Osteocyte (in vitro differentiated cells): ENCODE measurements at regions not wholly inside any gene's neighbourhood (a gene's known extent, or its start where the extent isn't known, plus 50 kb on each side); places are given as distances from the start of the nearest gene placed in this dataset.
A peak's percentile ranks its signal among the peaks of the same experiment; 100 is the strongest.

ENCODE experiments used
- DNase-seq: peaks from one replicate; pipeline ENCODE4 v3.0.0; 2021; ENCODE audit warnings: mixed read lengths; ENCODE audit not compliant: unreplicated experiment; ENCODE audit errors: extremely low spot score
- H3K27ac Mint-ChIP-seq: one replicate; pipeline ENCODE4 v1.8.0; 2021; ENCODE audit warnings: mild to moderate bottlenecking, mixed read lengths; ENCODE audit not compliant: unreplicated experiment
- H3K27me3 Mint-ChIP-seq: one replicate; pipeline ENCODE4 v1.8.0; 2021; ENCODE audit warnings: mixed read lengths; ENCODE audit not compliant: unreplicated experiment
- H3K36me3 Mint-ChIP-seq: one replicate; pipeline ENCODE4 v1.8.0; 2021; ENCODE audit warnings: mixed read lengths; ENCODE audit not compliant: unreplicated experiment
- H3K4me1 Mint-ChIP-seq: one replicate; pipeline ENCODE4 v1.8.0; 2021; ENCODE audit warnings: mixed read lengths; ENCODE audit not compliant: unreplicated experiment
- H3K4me3 Mint-ChIP-seq: one replicate; pipeline ENCODE4 v1.8.0; 2021; ENCODE audit warnings: mild to moderate bottlenecking, moderate library complexity, mixed read lengths; ENCODE audit not compliant: unreplicated experiment
- H3K9me3 Mint-ChIP-seq: one replicate; pipeline ENCODE4 v1.8.0; 2021; ENCODE audit warnings: mixed read lengths; ENCODE audit not compliant: unreplicated experiment
- TF ChIP-seq, protein P1 (sequence below): fragments of 200-600 bp; sonication (generic); IDR thresholded peaks from 2 replicates; pipeline ENCODE4 v1.5.0; 2021; ENCODE audit warnings: antibody characterized with exemption, mild to moderate bottlenecking, moderate library complexity

DNA sequence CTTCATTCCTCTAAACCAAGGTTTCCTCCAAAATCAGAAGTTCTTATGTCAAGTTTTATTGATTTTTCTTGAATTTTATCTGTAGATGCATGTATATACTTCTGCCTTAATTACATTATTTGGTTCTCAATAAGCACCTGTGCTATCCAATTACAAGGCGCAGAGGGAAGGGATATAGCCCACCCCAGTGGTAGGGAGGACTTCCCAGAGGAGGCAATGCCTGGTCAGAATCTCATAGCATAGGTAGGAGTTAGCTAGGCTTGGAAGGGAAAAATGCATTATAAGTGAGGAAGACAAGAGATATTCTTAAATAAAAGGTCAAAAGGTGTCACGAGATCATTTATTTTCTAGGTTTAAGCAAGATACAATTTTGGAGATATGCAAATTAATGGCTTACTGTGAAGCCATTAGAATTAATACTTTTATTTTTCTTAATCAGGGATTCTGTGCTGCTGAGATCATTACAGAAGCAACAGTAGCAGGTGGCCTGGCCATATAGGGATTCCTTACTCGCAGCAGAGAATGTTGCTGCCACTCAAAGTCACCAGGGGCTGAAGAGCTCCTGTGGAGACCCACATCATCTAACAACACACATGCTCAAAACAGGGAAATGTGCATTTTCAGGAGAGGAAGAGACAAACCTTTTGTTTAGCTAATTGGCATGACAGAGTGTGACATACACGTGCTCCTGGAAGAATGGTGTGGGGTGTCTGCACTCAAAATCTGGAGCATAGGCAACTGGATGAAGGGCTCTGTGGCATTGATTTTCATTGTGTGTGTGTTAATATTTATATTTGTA is 178.3 kb downstream of the ATG4C start:
- TF ChIP-seq, protein P1, sequence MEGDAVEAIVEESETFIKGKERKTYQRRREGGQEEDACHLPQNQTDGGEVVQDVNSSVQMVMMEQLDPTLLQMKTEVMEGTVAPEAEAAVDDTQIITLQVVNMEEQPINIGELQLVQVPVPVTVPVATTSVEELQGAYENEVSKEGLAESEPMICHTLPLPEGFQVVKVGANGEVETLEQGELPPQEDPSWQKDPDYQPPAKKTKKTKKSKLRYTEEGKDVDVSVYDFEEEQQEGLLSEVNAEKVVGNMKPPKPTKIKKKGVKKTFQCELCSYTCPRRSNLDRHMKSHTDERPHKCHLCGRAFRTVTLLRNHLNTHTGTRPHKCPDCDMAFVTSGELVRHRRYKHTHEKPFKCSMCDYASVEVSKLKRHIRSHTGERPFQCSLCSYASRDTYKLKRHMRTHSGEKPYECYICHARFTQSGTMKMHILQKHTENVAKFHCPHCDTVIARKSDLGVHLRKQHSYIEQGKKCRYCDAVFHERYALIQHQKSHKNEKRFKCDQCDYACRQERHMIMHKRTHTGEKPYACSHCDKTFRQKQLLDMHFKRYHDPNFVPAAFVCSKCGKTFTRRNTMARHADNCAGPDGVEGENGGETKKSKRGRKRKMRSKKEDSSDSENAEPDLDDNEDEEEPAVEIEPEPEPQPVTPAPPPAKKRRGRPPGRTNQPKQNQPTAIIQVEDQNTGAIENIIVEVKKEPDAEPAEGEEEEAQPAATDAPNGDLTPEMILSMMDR, result no peak
- H3K4me3 Mint-ChIP-seq, result no peak overlapping the region
- no peaks in the 10 kb centered on the region for H3K9me3 Mint-ChIP-seq
- H3K27me3 Mint-ChIP-seq, result peaks cover 22% of the 10 kb centered on the region
- no peaks in the 10 kb centered on the region for H3K36me3 Mint-ChIP-seq
- H3K27ac Mint-ChIP-seq, result no peak overlapping the region
- H3K4me1 Mint-ChIP-seq, result no peaks in the 10 kb centered on the region
- DNase-seq, result no peak

DNA sequence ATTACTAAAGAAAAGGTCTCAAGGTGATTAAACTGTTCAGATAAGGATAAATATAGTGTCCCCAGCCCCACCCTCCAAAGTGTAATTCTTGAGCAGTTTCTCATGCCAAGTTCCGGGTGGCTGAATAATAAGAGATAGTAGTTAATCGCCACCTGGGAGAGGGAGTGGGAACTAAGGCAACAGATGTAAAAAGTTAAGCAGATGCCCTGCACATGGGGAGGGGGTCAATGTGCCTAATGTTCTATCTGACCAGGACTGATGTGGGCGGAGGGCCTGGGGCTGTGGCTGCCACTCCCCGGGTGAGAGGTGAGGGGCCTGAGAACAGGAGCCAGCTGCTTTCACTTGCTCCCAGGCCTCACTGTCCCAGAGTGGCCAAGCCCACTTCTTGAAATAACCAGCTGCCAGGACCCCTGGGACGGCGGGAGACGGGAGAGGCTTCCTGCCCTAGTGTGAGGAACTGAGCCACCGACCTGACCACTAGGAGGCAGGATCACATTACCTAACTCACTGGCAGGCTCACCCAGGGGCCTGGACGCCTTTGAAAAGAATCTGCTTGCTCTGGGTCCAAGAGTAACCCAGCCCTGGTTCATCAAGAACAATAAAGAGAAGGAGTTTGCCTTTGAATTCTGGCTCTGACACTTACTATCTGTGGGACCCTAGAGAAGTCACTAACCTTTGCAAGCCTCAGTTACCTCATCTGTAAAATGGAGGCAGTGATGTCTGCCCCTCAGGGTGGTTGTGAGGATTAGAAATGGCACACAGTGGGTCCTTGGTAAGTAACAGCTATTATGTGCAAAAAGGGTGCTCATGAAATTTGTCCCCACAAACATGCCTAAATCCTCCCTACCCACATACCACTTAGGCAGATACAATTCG is 179.2 kb downstream of the ATG4C start:
- DNase-seq, result no peak
- TF ChIP-seq, protein P1, result peak; percentile 66
- Mint-ChIP-seq H3K4me1 (no peaks in the 10 kb centered on the region), H3K4me3 (no peak overlapping the region), H3K27ac (no peak overlapping the region), H3K36me3 (no peaks in the 10 kb centered on the region), H3K9me3 (no peaks in the 10 kb centered on the region), H3K27me3 (peaks cover 14% of the 10 kb centered on the region)

DNA sequence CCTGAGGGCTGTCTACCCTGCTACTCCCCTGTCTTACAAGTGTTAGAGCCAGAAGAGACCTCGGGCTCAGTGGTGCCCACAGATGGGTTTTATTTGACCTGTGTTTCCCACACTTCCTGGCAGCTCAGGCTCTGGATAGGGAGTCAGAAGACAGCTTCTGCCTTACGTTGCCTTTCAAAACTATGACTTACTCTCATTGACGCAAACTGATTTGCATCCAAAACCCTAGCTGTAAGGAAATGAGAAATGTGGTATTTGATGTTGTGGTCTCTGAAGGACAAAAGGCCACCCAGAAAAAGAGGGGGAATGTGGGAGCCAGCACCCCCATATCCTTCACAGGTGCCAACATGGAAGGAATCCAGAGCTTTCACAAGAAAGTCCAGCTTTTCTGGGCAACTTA is 180.2 kb downstream of the ATG4C start:
- TF ChIP-seq, protein P1, result no peak
- H3K9me3 Mint-ChIP-seq, result no peaks in the 10 kb centered on the region
- H3K4me1 Mint-ChIP-seq, result no peaks in the 10 kb centered on the region
- no peak for DNase-seq
- no peak overlapping the region for H3K4me3 Mint-ChIP-seq
- H3K27me3 Mint-ChIP-seq, result peaks cover 14% of the 10 kb centered on the region
- H3K36me3 Mint-ChIP-seq, result no peaks in the 10 kb centered on the region
- H3K27ac Mint-ChIP-seq, result no peak overlapping the region

DNA sequence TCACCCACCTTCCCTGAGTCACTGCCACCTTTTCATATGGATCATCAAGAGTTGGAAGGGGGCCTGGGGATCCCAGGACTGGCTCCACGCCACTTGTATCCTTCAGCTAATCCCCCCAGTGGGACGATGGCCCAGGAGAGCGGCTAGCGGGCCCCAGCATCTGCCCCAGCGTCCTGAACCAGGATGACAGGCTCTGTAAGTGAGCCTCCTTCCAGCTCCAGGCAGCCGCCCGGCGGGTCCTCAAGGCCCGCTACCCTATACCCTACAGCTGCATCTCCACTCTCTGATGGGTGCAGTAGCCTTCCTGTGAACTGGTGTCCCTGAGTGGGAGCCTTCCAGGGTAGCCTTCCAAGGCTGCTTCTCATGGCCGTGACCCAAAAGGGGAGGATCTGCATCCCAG is 183.1 kb downstream of the ATG4C start:
- Mint-ChIP-seq H3K4me1 (no peaks in the 10 kb centered on the region), H3K36me3 (no peaks in the 10 kb centered on the region), H3K27ac (no peak overlapping the region), H3K4me3 (no peak overlapping the region), H3K27me3 (peaks cover 4% of the 10 kb centered on the region), H3K9me3 (no peaks in the 10 kb centered on the region)
- no peak for DNase-seq
- TF ChIP-seq, protein P1, result no peak

DNA sequence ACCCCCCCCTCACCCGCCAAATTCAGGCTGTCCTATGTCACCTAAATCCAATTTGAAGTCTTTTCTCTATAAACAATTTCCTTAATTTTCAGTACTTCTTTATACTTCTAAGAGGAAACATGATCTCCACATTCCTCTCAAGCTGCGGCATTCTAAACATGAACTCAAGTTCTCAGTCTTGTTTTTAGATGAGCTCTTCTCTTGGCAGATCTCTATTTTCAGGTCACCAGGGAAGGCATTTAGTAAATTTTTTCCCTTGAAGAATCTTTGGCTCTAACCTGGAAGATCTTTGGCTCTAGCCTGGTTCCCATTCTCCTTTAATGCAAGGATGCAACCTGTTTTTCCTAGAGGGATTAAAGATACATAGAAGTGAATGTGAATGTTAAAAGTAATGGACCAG is 193.4 kb downstream of the ATG4C start:
- no peak overlapping the region for H3K4me3 Mint-ChIP-seq
- TF ChIP-seq, protein P1, result no peak
- no peak for DNase-seq
- no peak overlapping the region for H3K27ac Mint-ChIP-seq
- H3K36me3 Mint-ChIP-seq, result no peaks in the 10 kb centered on the region
- H3K9me3 Mint-ChIP-seq, result no peaks in the 10 kb centered on the region
- H3K27me3 Mint-ChIP-seq, result peaks cover 32% of the 10 kb centered on the region
- peaks cover 3% of the 10 kb centered on the region for H3K4me1 Mint-ChIP-seq
